ENCODE measurements at regions not wholly inside any gene's neighbourhood (a gene's known extent, or its start where the extent isn't known, plus 50 kb on each side); places are given as distances from the start of the nearest gene placed in this dataset.

GRCh38 chr20:7601431-7601830 is 338.8 kb downstream of the HAO1 start:
- TF ChIP-seq CTCF (IDR thresholded peaks at IDR 0.05; ENCODE audit: low read depth, low read length, missing control alignments) = no peak
- DNase-seq (ENCODE audit: low read depth) = no peak
- no peak overlapping the region for H3K4me3 ChIP-seq (ENCODE audit: low read depth, low read length)

GRCh38 chr20:7606941-7607340 is 333.3 kb downstream of the HAO1 start:
- no peak overlapping the region for H3K4me3 ChIP-seq (ENCODE audit: low read depth, low read length)
- DNase-seq (ENCODE audit: low read depth) = no peak
- no peak for TF ChIP-seq CTCF (IDR thresholded peaks at IDR 0.05; ENCODE audit: low read depth, low read length, missing control alignments)

GRCh38 chr20:7608250-7608649 is 332.0 kb downstream of the HAO1 start:
- H3K4me3 ChIP-seq (ENCODE audit: low read depth, low read length) = no peak overlapping the region
- DNase-seq (ENCODE audit: low read depth) = no peak
- TF ChIP-seq CTCF (IDR thresholded peaks at IDR 0.05; ENCODE audit: low read depth, low read length, missing control alignments) = no peak

- no peak for TF ChIP-seq CTCF (IDR thresholded peaks at IDR 0.05; ENCODE audit: low read depth, low read length, missing control alignments)
Measured at GRCh38 chr20:7609251-7609650, 331.0 kb downstream of the HAO1 start.

GRCh38 chr20:7610681-7611080 is 329.6 kb downstream of the HAO1 start:
- DNase-seq (ENCODE audit: low read depth) = no peak
- no peak for TF ChIP-seq CTCF (IDR thresholded peaks at IDR 0.05; ENCODE audit: low read depth, low read length, missing control alignments)

More at GRCh38 chr20:7609251-7609650, 331.0 kb downstream of the HAO1 start:
- DNase-seq (ENCODE audit: low read depth) = no peak
- no peak overlapping the region for H3K4me3 ChIP-seq (ENCODE audit: low read depth, low read length)

GRCh38 chr20:7617797-7618196 is 322.5 kb downstream of the HAO1 start:
- no peak for TF ChIP-seq CTCF (IDR thresholded peaks at IDR 0.05; ENCODE audit: low read depth, low read length, missing control alignments)

More at GRCh38 chr20:7610681-7611080, 329.6 kb downstream of the HAO1 start:
- no peak overlapping the region for H3K4me3 ChIP-seq (ENCODE audit: low read depth, low read length)

GRCh38 chr20:7622399-7622961 is 317.8 kb downstream of the HAO1 start:
- no peak overlapping the region for H3K4me3 ChIP-seq (ENCODE audit: low read depth, low read length)
- TF ChIP-seq CTCF (IDR thresholded peaks at IDR 0.05; ENCODE audit: low read depth, low read length, missing control alignments) = no peak
- DNase-seq (ENCODE audit: low read depth) = no peak

More at GRCh38 chr20:7617797-7618196, 322.5 kb downstream of the HAO1 start:
- no peak overlapping the region for H3K4me3 ChIP-seq (ENCODE audit: low read depth, low read length)
- no peak for DNase-seq (ENCODE audit: low read depth)
